Stimulated activated CD4-positive, alpha-beta T cell treated with anti-CD3 and anti-CD28 coated beads, Interleukin-12 subunit alpha, Interleukin-12 subunit beta, amount 100 ng/mL, for 48 hours (primary cell): ENCODE measurements at regions not wholly inside any gene's neighbourhood (a gene's known extent, or its start where the extent isn't known, plus 50 kb on each side); places are given as distances from the start of the nearest gene placed in this dataset.

Experiments used
- DNase-seq, 3 donors: peaks; one replicate each; pipeline ENCODE4 v3.0.0-alpha.2; 2020; ENCODE audit warnings: low read depth in 2 of 3, low spot score in 1 of 3

DNA sequence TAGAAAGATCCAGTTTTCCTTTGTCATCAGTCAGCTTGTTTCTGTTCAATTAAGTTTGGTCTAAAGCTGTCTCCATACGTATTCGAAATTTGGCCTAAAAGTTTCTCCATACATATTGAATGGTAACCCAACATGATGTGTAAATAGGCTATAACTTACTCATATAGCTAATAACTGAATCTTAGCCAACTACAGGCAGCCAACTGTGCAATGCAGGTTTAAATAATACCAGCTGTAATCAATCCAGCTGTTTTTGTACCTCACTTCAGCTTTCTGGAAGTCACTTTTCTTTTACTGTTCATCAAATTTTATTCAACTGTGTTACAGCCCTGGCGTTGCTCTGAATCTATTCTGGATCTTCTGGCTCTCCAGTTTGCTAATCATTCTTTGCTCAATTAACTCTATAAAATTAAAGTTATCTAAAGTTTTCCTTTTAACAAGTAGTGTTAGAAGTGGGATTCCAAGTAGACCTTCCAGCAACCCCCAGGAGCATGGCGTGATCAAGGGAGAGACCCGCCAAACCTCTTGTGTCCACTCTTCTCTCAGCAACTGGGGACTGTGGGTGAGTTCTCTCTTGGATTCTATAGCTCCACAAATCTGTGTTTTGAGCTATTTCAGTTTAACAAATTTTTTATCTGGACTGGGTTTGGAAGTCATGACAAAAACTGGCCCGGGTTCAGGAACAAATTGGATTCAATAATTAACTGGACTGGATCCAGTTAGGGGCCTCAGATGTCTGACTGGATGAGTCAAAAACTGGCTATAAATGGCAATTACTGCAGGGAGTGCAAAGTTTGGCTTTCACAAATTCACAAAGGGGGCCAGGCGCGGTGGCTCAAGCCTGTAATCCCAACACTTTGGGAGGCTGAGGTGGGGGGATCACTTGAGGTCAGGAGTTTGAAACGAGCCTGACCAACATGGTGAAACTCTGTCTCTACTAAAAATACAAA is 329.7 kb upstream of the ST6GAL2 start:
- DNase-seq, result no peak

GRCh38 chr2:107218208-107218607 is 332.2 kb upstream of the ST6GAL2 start:
- no peak for DNase-seq

- no peak for DNase-seq
Measured at GRCh38 chr2:107222466-107222865, 336.5 kb upstream of the ST6GAL2 start.

DNA sequence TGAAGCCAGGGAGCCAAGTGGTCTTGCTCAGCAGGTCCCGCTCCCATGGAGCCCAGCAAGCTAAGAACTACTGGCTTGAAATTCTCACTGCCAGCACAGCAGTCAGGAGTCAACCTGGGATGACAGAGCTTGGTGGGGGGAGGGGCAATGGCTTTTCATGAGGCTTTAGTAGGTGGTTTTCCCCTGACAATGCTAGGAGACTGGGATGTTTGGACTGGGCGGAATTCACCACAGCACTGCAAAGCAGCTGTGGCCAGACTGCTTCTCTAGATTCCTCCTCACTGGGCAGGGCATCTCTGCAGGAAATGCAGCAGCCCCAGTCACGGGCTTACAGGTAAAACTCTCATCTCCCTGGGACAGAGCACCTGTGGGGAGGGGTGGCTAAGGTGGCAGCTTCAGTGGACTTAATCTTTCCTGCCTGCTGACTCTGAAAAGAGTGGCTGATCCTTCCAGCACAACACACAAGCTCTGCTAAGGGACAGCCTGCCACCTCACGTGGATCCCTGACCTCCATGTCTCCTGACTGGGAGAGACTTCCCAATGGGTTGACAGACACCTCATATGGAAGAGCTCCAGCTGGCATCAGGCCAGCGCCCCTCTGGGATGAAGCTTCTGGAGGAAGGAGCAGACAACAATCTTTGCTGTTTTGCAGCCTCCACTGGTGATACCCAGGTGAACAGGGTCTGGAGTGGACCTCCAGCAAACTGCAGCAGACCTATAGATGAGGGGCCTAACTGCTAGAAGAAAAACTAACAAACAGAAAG is 349.7 kb upstream of the ST6GAL2 start:
- no peak for DNase-seq

DNA sequence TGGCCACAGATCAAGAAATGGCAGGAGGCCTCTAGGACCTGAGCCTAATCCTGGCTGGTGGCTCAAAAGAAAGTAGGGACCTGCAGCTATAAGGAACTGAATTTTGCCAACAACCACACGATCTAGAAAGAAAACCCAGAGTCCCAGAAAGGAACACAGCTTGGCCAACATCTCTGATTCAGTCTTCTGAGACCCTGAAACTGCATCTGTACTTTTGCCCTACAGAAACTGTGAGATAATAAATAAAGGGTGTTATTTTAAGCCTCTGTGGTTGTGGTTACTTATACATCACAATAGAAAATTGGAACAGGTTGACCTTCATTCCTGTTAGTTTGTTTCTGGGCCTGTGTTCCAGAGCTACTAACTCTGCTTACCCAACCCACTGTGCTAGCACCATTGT is 356.8 kb upstream of the ST6GAL2 start:
- DNase-seq, result no peak

- no peak for DNase-seq
Measured at GRCh38 chr2:107248932-107249331, 363.0 kb upstream of the ST6GAL2 start.

DNA sequence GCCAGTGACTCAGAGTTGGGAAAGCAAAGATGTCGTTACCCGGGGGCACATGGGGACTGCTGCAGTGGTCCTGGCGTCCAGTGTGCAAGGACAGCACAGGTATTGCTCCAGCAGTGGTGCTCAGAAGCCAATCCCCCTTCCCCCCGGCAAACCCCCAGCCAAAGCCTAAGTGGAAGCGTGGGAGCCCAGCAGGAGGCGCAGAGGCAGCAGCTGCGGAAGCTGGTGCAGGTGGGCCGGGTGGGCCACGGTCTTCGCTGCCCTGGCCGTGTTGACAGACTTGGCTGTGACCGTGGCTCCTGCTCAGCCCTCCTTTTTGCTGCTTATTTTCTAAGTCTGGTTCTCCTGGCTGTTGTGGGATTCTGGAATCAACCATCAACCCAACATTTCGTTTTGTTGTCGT is 369.8 kb upstream of the ST6GAL2 start:
- no peak for DNase-seq

- DNase-seq, result no peak
Measured at GRCh38 chr2:107258531-107259407, 372.8 kb upstream of the ST6GAL2 start.

DNA sequence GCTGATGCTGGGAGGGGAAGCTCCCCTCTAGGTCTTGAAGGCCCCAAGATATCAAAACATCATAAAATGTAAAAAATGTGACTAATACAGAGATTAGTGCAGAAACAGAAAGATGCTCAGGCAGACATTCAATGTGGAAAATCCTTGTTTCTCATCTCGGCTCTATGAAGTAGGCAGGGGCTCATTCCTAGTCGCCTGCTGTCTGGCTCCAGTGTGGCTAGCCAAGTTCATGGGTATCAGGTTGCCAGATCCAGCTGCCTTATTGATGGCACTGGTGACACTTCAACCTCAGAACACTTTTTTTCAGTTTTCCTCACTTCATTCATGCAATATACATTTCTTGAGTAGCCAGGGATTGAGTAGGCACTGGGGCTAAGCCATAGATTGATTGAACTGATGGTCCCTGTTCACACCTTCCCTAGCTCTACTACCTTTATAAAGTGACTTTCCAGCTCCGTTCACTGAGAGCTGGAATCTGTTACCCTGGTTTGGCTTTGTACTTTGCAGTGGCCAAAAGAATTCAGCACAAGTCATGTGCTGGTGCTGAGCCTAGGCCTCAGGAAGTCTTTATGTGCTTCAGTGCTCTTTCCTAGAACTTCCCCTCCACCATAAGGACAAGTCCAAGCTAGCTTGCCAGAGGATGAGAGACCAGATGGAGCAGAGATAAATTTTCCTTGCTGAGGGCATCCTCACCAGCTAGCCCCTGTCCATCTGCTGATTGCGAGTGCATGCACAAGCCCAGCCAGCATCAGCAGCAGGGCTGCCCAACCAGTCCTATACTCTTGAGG is 373.6 kb upstream of the ST6GAL2 start:
- DNase-seq, result no peak

GRCh38 chr2:107263628-107264027 is 377.7 kb upstream of the ST6GAL2 start:
- no peak for DNase-seq

DNA sequence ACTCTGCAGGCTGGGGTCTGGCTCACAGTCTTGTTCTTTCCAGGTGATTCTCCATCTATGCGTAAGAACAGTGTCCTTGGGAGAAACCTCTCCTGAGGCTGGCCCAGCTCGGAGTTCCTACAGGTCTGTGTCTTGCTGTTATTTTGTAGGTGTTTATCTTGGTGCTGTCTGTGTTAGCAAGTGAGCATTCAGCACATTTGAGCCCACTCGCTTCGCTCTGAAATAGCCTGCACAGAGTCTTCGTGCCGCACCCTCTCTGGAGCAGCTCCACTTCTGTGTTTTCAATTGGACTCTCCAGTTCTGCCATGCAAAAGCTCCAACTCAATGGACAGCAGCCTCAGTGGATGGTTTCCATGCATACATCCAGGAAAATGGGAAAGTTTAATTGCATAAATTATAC is 378.2 kb upstream of the ST6GAL2 start:
- DNase-seq, result no peak

GRCh38 chr2:107266555-107266954 is 380.6 kb upstream of the ST6GAL2 start:
- no peak for DNase-seq

DNA sequence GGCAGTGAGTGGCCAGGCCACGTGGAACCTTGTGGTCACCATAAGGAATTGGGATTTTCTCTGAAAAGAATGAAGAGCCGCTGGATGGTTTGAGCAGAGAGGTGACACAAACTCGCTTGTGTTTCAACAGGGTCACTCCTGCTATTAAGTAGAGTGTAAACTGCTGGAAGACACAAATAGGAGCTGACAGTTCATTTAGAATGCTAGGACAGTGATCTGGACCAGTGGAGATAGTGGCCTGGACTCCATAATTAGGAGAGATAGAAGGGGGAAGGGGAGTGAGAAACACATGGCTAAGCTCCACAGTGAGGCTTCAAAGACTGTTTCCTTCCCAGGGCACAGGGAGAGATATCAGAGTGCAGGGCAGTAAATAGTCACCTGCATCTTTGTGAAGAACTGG is 381.1 kb upstream of the ST6GAL2 start:
- DNase-seq, result no peak

DNA sequence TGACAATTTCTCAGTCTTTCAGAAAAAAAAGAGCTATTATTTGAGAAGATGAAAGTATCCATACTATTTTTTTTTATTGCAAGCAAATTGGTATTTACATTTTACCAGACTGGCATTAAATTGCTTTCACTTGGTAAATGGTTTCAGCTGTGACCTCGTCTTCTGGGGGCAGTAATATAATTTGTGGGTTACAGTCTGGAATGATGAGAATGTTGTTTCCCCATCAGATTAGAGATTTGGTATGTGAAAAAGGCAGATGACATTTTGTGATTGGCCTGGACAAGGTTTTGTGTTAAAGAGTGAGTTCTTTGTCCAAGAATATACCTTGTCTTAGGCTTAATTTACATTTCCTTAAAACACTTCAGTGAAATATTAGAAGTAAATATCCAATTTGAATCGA is 390.1 kb upstream of the ST6GAL2 start:
- DNase-seq, result no peak

DNA sequence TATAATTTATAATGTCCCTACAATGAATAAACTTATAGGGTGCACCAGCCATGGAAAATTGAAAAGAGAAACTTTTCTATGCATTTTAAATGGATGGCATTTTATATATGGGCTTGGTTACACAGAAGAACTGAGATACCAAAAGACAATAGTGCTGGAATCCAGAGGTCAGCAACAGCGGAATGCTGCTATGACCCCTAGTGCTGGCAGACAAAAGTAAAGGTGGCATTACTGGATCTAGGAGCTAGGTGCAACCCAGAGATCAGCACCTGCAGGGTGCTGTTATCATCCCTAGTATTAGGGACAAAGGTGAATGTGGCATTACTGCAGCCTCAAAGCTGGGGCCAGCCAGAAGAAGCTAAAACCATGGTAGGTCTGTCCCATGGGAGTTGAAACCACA is 392.7 kb upstream of the ST6GAL2 start:
- DNase-seq, result no peak

- no peak for DNase-seq
Measured at GRCh38 chr2:107281637-107282036, 395.7 kb upstream of the ST6GAL2 start.

DNA sequence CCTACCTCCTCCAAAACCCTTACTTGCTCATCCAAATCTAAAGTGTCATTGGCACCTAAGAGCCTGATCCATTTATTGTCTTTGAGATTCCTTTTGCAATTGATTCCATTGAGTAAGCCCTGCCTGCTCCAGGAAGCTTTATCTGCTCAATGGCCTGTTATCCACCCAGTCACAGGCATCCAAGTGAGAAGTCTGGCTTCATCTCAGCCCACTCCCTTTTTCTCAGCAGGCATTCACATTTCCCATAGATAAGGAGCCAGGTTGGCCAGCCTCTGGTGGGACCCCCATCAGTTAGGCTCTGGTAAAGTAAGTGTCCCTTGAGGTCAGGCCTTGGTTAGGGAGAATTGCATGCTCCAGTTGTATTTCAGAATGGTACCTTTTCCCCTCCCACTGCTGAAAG is 396.2 kb upstream of the ST6GAL2 start:
- DNase-seq, result no peak

- no peak for DNase-seq
Measured at GRCh38 chr2:107285621-107286299, 399.8 kb upstream of the ST6GAL2 start.

GRCh38 chr2:107290041-107290440 is 404.1 kb upstream of the ST6GAL2 start:
- DNase-seq, result no peak

GRCh38 chr2:107303964-107304363 is 418.0 kb upstream of the ST6GAL2 start:
- DNase-seq, result no peak
